HG03442 (cell line): ENCODE measurements at regions not wholly inside any gene's neighbourhood (a gene's known extent, or its start where the extent isn't known, plus 50 kb on each side); places are given as distances from the start of the nearest gene placed in this dataset.
"Not testable (repeated sequence)": the region's sequence is repeated elsewhere in the genome, so short reads cannot be mapped to it uniquely, and the experiment has no call there.

ENCODE experiments used
- ATAC-seq: cut with Tn5 transposase; IDR thresholded peaks from one replicate; pipeline ENCODE4 v1.9.1; 2021; ENCODE audit warnings: mild to moderate bottlenecking, moderate library complexity; ENCODE audit not compliant: unreplicated experiment

- ATAC-seq, result no peak
Measured at GRCh38 chr2:39998617-39999016, 219.6 kb upstream of the THUMPD2 start.

GRCh38 chr2:39996653-39997080 is 217.6 kb upstream of the THUMPD2 start:
- no peak for ATAC-seq

GRCh38 chr2:39995005-39995737 is 216.1 kb upstream of the THUMPD2 start:
- ATAC-seq, result no peak

- no peak for ATAC-seq
Measured at GRCh38 chr2:39994151-39994550, 215.1 kb upstream of the THUMPD2 start.

- ATAC-seq, result no peak
Measured at GRCh38 chr2:39991298-39991697, 212.2 kb upstream of the THUMPD2 start.

GRCh38 chr2:39990335-39990900 is 211.4 kb upstream of the THUMPD2 start:
- ATAC-seq, result no peak

- no peak for ATAC-seq
Measured at GRCh38 chr2:39989888-39990287, 210.8 kb upstream of the THUMPD2 start.

- no peak for ATAC-seq
Measured at GRCh38 chr2:39981883-39982311, 202.8 kb upstream of the THUMPD2 start.

- ATAC-seq, result no peak
Measured at GRCh38 chr2:39975476-39976020, 196.5 kb upstream of the THUMPD2 start.

- ATAC-seq, result no peak
Measured at GRCh38 chr2:39968037-39968436, 189.0 kb upstream of the THUMPD2 start.

GRCh38 chr2:39960681-39961080 is 181.6 kb upstream of the THUMPD2 start:
- not testable (repeated sequence) for ATAC-seq

GRCh38 chr2:39954346-39954745 is 175.3 kb upstream of the THUMPD2 start:
- no peak for ATAC-seq

- no peak for ATAC-seq
Measured at GRCh38 chr2:39949131-39949530, 170.1 kb upstream of the THUMPD2 start.

- ATAC-seq, result no peak
Measured at GRCh38 chr2:39948016-39948719, 169.1 kb upstream of the THUMPD2 start.

- ATAC-seq, result no peak
Measured at GRCh38 chr2:39947294-39948015, 168.4 kb upstream of the THUMPD2 start.

GRCh38 chr2:39942950-39943349 is 163.9 kb upstream of the THUMPD2 start:
- ATAC-seq, result no peak

- ATAC-seq, result no peak
Measured at GRCh38 chr2:39938035-39938835, 159.2 kb upstream of the THUMPD2 start.

GRCh38 chr2:39937621-39938020 is 158.6 kb upstream of the THUMPD2 start:
- no peak for ATAC-seq

- ATAC-seq, result no peak
Measured at GRCh38 chr2:39934851-39935250, 155.8 kb upstream of the THUMPD2 start.

GRCh38 chr2:39933196-39933595 is 154.1 kb upstream of the THUMPD2 start:
- ATAC-seq, result no peak
